ENCODE measurements at regions not wholly inside any gene's neighbourhood (a gene's known extent, or its start where the extent isn't known, plus 50 kb on each side); places are given as distances from the start of the nearest gene placed in this dataset.
"Not testable (repeated sequence)": the region's sequence is repeated elsewhere in the genome, so short reads cannot be mapped to it uniquely, and the experiment has no call there.

- no peak for DNase-seq
These were observed 409.8 kb upstream of the ZMIZ1 start for GRCh38 chr10:78658645-78659597.

DNA sequence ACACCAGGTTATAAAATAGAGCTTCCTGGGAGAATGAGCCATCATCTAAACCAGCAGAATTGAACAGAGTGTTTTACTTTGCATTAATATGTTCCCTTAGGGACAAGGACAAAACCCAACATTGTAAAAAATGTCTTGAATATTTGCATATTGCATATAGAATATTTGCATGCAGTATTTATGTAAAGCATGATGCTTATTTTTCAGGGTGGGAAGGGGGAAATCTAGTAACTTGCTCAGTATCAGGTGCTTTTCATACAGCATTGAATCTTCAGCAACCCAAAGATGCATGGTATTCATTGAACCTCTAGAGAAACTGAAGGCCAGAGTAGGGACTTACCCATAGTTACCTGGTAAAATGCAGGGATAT, 409.2 kb upstream of the ZMIZ1 start:
- no peak for DNase-seq

DNA sequence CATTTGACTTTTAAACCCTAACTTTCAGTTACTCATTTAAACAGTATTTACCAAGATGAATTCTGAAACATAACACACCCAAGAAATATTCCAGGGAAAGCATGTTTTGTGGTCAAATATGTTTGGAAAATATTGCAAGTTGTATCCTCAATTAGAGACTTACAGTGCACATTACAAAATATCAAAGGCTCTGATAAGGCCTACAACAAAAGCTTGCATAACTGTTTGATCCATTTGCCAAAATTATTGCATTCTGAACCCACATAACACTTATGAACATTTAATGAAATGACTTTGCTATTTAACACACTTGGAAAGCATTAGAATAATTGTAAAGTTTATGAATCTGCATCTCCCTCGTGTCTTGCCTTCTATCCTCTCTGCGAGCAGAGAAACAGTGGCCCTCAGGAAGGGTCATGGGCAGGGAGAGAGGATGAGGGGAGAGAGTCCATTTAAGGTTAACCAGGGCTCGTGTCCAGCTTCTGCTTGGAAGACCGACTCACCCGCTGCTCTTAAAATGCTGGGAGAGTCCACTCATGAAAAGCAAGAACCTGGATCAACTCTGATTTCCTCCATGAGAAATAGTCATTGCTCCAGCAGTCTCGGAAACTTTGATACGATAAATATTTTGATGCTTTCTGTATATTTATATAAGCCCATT, 408.2 kb upstream of the ZMIZ1 start:
- no peak for DNase-seq

- no peak for DNase-seq
These were observed 405.0 kb upstream of the ZMIZ1 start for GRCh38 chr10:78663721-78664120.

- DNase-seq, result no peak
These were observed 403.7 kb upstream of the ZMIZ1 start for GRCh38 chr10:78664929-78665553.

DNA sequence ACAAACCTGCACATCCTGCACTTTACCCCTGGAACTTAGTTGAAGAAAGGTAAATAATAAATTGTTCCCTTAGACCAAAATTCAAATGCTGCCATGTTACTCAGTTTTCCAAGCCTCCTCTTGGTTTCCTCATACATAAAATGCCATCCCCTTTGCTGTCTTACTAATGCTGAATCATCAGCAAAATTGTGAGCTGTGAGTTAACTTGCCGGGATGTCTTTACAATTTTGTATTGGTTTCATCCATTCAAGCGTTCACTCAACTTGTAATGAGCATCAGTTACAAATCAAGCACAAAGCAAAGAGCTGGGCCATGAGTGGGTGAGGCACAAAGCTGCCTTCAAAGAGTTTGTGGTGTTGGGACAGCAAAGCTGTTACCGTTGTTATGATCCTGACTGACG, 395.8 kb upstream of the ZMIZ1 start:
- DNase-seq, result no peak

- not testable (repeated sequence) for DNase-seq
These were observed 387.6 kb upstream of the ZMIZ1 start for GRCh38 chr10:78681141-78681540.

GRCh38 chr10:78681986-78682385, 386.8 kb upstream of the ZMIZ1 start:
- not testable (repeated sequence) for DNase-seq

GRCh38 chr10:78684947-78685346, 383.8 kb upstream of the ZMIZ1 start:
- no peak for DNase-seq

- DNase-seq, result no peak
These were observed 383.2 kb upstream of the ZMIZ1 start for GRCh38 chr10:78685466-78686103.

GRCh38 chr10:78686444-78687060, 382.2 kb upstream of the ZMIZ1 start:
- no peak for DNase-seq

- DNase-seq, result no peak
These were observed 381.1 kb upstream of the ZMIZ1 start for GRCh38 chr10:78687626-78688025.

DNA sequence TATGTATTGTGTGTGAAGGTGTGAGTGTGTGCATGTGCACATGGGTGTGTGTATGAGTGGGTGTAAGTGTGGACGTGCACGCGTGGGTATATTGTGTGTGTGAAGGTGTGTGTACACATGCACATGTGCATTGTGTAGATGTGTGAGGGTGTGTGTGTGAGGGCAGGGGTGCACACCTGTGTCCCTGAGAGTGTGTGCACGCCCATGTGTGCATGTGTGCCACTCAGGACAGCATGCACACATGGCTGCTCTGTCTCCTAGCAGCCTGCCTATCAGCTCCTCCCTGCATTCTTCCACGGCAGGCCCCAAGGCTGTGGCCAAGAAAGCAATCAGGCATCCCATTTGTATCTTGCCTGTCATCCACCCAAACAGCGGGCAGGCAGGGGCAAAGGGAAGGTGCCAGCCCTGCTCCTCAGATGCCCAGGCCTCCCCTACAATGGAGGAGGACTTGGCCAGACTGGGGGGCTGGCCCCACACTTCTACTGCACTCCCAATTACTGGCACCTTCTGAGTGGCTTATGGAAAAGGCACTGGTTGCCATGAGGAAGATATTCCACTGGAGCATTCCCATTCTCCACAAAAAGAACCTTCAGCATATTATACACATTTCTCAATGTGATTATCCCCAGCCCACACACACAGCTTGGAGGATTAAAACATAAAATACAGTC, 380.4 kb upstream of the ZMIZ1 start:
- no peak for DNase-seq

GRCh38 chr10:78688901-78689583, 379.7 kb upstream of the ZMIZ1 start:
- DNase-seq, result no peak

- DNase-seq, result no peak
These were observed 379.2 kb upstream of the ZMIZ1 start for GRCh38 chr10:78689584-78689935.

GRCh38 chr10:78690354-78691111, 378.2 kb upstream of the ZMIZ1 start:
- no peak for DNase-seq

DNA sequence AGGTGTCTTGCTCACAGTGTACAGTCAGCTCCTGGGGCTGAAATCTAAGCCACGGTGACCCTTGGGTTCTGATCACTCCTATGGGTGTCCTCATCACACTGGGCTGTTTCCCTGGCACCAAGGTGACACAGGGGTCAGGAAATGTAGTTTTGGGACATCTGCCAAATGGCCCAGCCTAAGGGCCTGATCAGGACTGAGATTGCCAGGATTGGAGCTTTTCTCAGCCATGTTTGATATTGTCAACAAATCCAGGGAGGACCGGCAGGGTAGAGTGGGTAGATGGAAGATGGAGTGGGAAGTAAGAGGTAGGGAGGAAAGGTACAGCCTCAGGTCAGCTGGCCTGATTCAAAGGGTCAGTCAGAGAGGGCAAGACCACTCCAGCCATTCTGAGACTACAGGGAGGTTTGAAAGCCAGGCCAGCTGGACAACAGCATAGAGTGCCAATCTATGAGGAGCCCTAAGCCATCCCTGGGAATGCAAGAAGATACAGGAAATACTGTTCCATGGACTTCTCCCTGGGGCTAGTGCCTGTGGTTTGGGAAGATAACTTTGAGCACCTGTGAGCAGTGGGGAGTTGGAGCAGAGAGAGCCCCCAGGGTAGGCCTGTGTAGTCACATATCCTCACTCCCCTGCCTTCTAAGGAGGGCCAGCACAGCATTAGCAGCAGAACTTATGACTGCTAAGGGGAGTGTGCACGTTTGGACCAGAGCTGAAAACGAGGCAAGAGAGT, 377.3 kb upstream of the ZMIZ1 start:
- no peak for DNase-seq

DNA sequence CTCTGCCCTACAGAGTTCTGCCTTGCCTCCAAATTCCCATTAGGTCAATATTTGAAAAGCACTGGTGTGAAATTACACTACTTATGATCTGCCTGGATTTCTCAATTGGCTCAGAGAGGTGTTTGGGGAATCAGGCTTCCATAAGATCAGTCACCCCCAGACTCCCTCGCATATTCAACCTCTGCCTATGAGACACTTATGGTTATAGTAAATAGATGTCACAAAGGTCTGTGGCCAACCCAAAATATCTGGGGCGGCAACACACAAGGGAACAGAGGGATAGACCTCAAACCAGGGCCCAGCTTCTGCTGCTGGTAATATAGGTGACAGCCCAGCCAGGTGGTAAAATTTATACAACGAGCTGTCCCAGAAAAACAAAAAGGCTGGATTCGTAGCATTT, 376.7 kb upstream of the ZMIZ1 start:
- DNase-seq, result no peak

GRCh38 chr10:78695846-78696245, 372.9 kb upstream of the ZMIZ1 start:
- no peak for DNase-seq

- no peak for DNase-seq
These were observed 371.9 kb upstream of the ZMIZ1 start for GRCh38 chr10:78696791-78697395.

Measured in activated T-cell treated with anti-CD3 and anti-CD28 coated beads for 4 hours (primary cell).